ENCODE measurements at regions not wholly inside any gene's neighbourhood (a gene's known extent, or its start where the extent isn't known, plus 50 kb on each side); places are given as distances from the start of the nearest gene placed in this dataset.
"Not testable (repeated sequence)": the region's sequence is repeated elsewhere in the genome, so short reads cannot be mapped to it uniquely, and the experiment has no call there.

DNA sequence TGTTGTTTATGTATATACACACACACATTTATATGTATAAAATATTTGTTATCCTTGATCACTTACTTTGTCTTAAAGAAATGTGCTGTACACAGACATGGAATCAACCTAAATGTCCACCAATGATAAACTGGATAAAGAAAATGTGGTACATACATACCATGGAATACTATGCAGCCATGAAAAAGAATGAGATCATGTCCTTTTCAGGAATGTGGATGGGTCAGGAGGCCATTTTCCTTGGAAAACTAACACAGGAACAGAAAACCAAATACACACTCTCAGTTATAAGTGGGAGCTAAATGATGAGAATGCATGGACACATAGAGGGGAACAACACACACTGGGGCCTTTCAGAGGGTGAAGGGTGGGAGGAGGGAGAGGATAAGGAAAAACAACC lies 534.7 kb downstream of the FLRT2 start:
- DNase-seq (ENCODE audit: low read depth), result not testable (repeated sequence)

- no peak for DNase-seq (ENCODE audit: low read depth)
Observed at GRCh38 chr14:86057018-86057667, 527.2 kb downstream of the FLRT2 start.

DNA sequence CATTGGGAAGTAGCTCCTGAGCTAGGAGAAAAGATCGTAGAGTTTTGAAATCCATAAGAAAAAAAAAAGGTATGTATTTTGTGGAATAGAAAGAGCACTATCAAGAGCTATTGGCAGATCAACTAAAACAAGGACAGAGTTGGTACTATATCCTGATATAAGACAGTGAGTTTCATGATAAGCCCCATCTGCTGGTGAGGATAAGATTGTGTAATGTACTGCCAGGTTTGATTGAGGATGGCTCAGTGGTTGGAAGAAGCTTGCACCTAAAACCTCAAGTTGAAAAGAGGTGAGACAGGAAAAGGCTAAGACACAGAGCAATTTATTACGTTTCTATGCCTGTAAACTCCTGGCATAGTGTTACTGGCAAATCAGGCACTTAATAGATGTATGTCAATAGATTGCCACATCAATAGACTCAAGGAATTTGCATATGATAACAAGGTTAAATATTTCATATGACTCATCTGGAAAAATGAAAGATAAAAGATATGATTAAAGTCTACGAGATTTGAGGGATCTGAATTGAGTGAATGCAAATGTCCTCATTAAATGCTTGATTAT lies 525.6 kb downstream of the FLRT2 start:
- DNase-seq (ENCODE audit: low read depth), result no peak

DNA sequence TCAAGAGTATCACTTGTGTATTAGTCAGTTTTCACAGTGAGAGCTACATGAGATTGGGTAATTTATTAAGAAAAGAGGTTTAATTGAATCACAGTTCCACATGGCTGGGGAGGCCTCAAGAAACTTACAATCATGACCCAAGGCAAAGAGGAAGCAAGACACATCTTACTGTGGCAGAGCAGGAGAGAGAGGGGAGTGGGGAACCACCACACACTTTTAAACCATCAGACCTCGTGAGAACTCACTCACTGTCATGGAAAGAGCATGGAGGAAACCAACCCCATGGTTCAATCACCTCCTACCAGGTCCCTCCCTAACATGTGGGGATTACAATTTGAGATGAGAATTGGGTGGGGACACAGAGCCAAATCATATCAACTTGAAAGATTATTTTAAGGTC lies 522.9 kb downstream of the FLRT2 start:
- DNase-seq (ENCODE audit: low read depth), result no peak

GRCh38 chr14:86050757-86051156 lies 520.8 kb downstream of the FLRT2 start:
- DNase-seq (ENCODE audit: low read depth), result no peak

GRCh38 chr14:86050072-86050683 lies 520.2 kb downstream of the FLRT2 start:
- no peak for DNase-seq (ENCODE audit: low read depth)

GRCh38 chr14:86039176-86039575 lies 509.2 kb downstream of the FLRT2 start:
- DNase-seq (ENCODE audit: low read depth), result no peak

GRCh38 chr14:86038387-86039042 lies 508.6 kb downstream of the FLRT2 start:
- DNase-seq (ENCODE audit: low read depth), result no peak

DNA sequence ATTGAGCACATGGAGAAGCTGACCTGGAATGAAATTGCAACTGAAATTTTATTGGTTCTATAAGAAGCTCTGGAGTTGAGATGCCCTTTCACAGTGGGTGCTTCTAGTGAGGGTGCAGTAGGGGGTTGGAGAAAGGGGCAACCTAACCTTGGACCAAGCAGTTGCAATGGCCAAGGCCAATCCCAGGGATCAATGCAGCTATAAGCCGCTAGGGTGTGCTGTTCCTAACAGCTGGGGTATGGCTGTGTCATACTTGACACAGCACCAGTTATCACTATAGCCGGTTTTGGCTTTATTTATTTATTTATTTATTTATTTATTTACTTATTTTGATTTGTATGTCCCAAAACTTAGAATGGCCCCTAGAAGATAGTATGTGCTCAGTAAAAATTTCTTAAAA lies 505.9 kb downstream of the FLRT2 start:
- DNase-seq (ENCODE audit: low read depth), result no peak

DNA sequence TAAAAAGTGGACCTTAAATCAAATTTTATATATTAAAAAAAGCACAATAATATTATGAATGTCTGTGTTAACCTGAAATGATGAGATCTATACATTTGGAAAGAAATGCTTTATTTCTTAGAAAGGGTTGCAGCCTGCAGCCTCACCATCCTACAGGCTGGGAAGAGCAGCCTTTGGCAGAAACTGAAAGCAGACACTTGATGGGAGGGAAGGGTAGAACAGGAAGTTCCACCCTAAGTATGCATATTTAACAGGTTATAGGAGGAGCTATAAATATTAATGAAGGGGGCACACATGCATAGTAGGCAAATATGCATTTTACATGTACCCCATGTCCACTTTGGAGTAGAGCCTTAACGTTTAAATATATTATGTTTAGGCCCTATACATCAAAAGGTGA lies 498.0 kb downstream of the FLRT2 start:
- no peak for DNase-seq (ENCODE audit: low read depth)

GRCh38 chr14:86027144-86027543 lies 497.2 kb downstream of the FLRT2 start:
- DNase-seq (ENCODE audit: low read depth), result no peak

DNA sequence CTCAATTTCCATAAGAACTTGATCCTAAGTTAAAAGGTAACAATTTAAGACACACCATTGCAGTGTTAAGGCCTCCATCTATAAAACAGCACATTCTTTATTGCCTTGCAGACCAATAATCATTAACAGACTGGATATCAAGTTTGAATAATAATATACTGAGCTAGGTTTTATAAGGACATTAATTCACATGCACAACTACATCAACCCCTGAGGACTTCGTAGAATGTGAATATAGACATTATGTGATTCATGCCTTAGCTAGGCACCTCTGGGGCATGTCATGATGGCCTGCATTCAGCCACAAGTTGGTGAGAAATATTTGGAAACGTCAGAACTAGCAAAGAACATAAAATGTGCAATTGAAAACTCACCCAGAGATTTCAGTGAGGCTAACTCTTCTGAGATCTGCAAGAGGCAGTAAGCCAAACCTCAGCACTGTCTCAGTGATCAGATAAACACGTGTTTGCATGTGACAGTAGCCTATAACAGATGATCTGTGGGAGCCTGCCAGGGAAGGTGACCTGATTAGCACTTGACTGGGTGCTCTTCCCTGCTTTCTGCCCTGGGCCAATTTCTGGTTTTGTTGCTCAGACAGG lies 492.2 kb downstream of the FLRT2 start:
- DNase-seq (ENCODE audit: low read depth), result no peak

DNA sequence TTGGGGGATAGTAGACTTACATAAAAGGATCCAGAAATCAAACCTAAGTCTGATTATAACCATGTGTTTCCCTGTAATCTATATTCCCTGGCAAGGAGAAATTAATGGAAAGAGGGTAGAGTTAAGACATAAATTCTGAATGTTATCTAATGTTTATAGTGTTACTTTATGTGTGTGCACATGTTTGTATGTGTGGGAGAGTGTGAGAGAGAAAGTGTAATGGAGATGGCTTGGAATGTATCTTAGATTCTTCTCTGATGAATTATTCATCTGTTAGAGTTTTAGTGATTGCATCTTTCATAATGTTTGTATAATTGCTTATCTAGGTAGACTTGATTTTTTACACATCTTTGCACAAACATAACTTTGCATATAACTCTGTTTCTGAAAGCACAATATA lies 490.9 kb downstream of the FLRT2 start:
- no peak for DNase-seq (ENCODE audit: low read depth)

- no peak for DNase-seq (ENCODE audit: low read depth)
Observed at GRCh38 chr14:86015941-86016340, 486.0 kb downstream of the FLRT2 start.

- no peak for DNase-seq (ENCODE audit: low read depth)
Observed at GRCh38 chr14:86015511-86015910, 485.6 kb downstream of the FLRT2 start.

GRCh38 chr14:86013641-86014040 lies 483.7 kb downstream of the FLRT2 start:
- DNase-seq (ENCODE audit: low read depth), result no peak

GRCh38 chr14:86012461-86012860 lies 482.5 kb downstream of the FLRT2 start:
- no peak for DNase-seq (ENCODE audit: low read depth)

GRCh38 chr14:86003998-86004397 lies 474.1 kb downstream of the FLRT2 start:
- DNase-seq (ENCODE audit: low read depth), result no peak

- DNase-seq (ENCODE audit: low read depth), result no peak
Observed at GRCh38 chr14:85996551-85996950, 466.6 kb downstream of the FLRT2 start.

DNA sequence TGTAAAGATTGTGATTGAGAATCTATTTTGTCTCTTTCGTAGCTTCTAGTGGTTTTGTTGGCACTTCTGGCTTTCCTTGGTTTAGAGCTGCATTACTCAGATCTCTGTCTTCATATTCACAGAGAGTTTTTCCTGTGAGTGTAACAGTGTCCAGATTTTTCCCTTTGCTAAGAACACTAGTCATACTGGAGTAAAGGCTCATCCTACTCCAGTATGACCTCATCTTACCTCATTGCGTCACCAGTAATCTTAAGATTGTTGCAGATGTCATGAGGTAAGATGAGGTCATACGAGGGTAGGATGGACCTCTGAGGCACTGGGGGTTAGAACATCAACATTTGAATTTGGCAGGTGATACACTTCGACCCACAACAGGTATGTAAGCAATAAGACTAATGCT lies 461.2 kb downstream of the FLRT2 start:
- no peak for DNase-seq (ENCODE audit: low read depth)

GRCh38 chr14:85987907-85988306 lies 458.0 kb downstream of the FLRT2 start:
- DNase-seq (ENCODE audit: low read depth), result no peak

DNA sequence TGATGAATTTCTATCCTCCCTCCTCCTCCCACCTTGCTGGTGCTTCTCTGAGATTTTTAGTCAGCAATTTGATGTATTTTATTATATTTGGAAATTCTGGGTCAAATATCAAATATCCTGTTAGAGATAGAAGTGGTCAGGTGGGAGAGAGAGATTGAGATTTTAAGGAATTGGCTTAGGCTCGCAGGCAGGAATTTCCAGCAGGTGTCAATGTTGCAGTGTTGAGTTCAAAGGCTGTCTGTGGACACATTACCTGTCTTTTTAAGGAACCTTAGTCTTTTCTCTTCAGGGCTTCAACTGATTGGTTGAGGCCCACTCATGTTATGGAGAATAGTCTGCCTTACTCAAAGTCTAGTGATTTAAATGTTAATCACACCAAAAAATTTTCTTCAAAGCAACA lies 457.3 kb downstream of the FLRT2 start:
- DNase-seq (ENCODE audit: low read depth), result no peak

Data from T-helper 22 cell (primary cell).